ENCODE measurements at regions not wholly inside any gene's neighbourhood (a gene's known extent, or its start where the extent isn't known, plus 50 kb on each side); places are given as distances from the start of the nearest gene placed in this dataset.

GRCh38 chr2:239801404-239802184 lies 223.5 kb downstream of the NDUFA10 start:
- TF ChIP-seq CTCF (conservative IDR thresholded peaks at IDR 0.05 in 1 of 2, IDR thresholded peaks at IDR 0.05 in 1 of 2; ENCODE audit: low read depth in 1 of 2, low read length in 2 of 2) (no peak), EZH2 (IDR thresholded peaks at IDR 0.05; ENCODE audit: low read length, missing control alignments) (no peak)
